ENCODE measurements at regions not wholly inside any gene's neighbourhood (a gene's known extent, or its start where the extent isn't known, plus 50 kb on each side); places are given as distances from the start of the nearest gene placed in this dataset.

- TF ChIP-seq CTCF (IDR thresholded peaks at IDR 0.05), result no peak
- no peak for TF ChIP-seq POLR2A (IDR thresholded peaks at IDR 0.05)
Observed at GRCh38 chr19:28701491-28701890, 511.5 kb downstream of the UQCRFS1 start.

Data from heart left ventricle (tissue), 13 donors.